ENCODE measurements at regions not wholly inside any gene's neighbourhood (a gene's known extent, or its start where the extent isn't known, plus 50 kb on each side); places are given as distances from the start of the nearest gene placed in this dataset.
A peak's percentile ranks its signal among the peaks of the same experiment; 100 is the strongest.

DNA sequence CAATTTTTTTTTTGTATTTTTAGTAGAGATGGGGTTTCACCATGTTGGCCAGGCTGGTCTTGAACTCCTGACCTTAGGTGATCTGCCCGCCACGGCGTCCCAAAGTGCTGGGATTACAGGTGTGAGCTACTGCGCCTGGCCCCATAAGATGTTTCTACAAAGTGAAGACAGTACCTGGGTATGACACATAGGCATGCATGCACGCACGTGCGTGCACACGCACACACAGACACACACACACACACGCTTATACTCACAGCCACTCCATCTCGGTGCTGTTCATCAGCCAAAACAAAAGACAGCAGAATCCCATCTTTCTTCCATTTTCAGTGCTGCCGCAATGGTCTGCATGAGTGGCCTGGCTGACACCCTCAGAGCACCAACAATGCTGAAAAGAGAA lies 63.9 kb downstream of the VCPKMT start:
- no peaks in the 10 kb centered on the region for H4K20me1 ChIP-seq (ENCODE audit: insufficient read depth, low read length)
- no peak overlapping the region for H2AFZ ChIP-seq (ENCODE audit: low read depth, low read length)
- TF ChIP-seq EZH2 (IDR thresholded peaks at IDR 0.05; ENCODE audit: insufficient read depth, low read length) (no peak), CTCF (IDR thresholded peaks at IDR 0.05; ENCODE audit: insufficient read depth, low read depth, low read length) (no peak)
- no peak overlapping the region for H3K4me2 ChIP-seq (ENCODE audit: low read length)
- no peaks in the 10 kb centered on the region for H3K79me2 ChIP-seq (ENCODE audit: insufficient read depth, low read length)
- no peak overlapping the region for H3K4me3 ChIP-seq (ENCODE audit: insufficient read depth, low read depth, low read length)
- no peaks in the 10 kb centered on the region for H3K9me3 ChIP-seq (ENCODE audit: insufficient read depth, low read depth, low read length)
- H3K4me1 ChIP-seq (ENCODE audit: insufficient read depth, low read length): no peaks in the 10 kb centered on the region
- no peak for FAIRE-seq
- H3K36me3 ChIP-seq (ENCODE audit: insufficient read depth, low read length): no peaks in the 10 kb centered on the region
- DNase-seq (ENCODE audit: low read depth): no peak
- peaks cover 7% of the 10 kb centered on the region for H3K27me3 Mint-ChIP-seq (ENCODE audit: low read depth, unreplicated experiment)
- H3K27ac ChIP-seq (ENCODE audit: low read depth, low read length): no peak overlapping the region
- no peaks in the 10 kb centered on the region for H3K27me3 ChIP-seq (ENCODE audit: insufficient read depth, low read length)
- peaks cover 8% of the 10 kb centered on the region for H3K4me1 Mint-ChIP-seq (ENCODE audit: low read depth, unreplicated experiment)
- no peak overlapping the region for H3K9ac ChIP-seq (ENCODE audit: low read length)
- H3K4me3 Mint-ChIP-seq (ENCODE audit: unreplicated experiment): no peak overlapping the region
- no peaks in the 10 kb centered on the region for H3K9me3 Mint-ChIP-seq (ENCODE audit: unreplicated experiment)
- H3K36me3 Mint-ChIP-seq (ENCODE audit: low read depth, unreplicated experiment): no peaks in the 10 kb centered on the region
- H3K27ac Mint-ChIP-seq (ENCODE audit: unreplicated experiment): peak overlapping the region; percentile 5

- FAIRE-seq (no peak), DNase-seq (ENCODE audit: low read depth) (no peak)
- H3K27me3 Mint-ChIP-seq (ENCODE audit: low read depth, unreplicated experiment): peaks cover 7% of the 10 kb centered on the region
- H3K9me3 ChIP-seq (ENCODE audit: insufficient read depth, low read depth, low read length): no peaks in the 10 kb centered on the region
- no peak overlapping the region for H3K4me3 Mint-ChIP-seq (ENCODE audit: unreplicated experiment)
- no peaks in the 10 kb centered on the region for H3K79me2 ChIP-seq (ENCODE audit: insufficient read depth, low read length)
- H3K27ac ChIP-seq (ENCODE audit: low read depth, low read length): no peak overlapping the region
- H3K27me3 ChIP-seq (ENCODE audit: insufficient read depth, low read length): no peaks in the 10 kb centered on the region
- peaks cover 8% of the 10 kb centered on the region for H3K4me1 Mint-ChIP-seq (ENCODE audit: low read depth, unreplicated experiment)
- no peaks in the 10 kb centered on the region for H3K4me1 ChIP-seq (ENCODE audit: insufficient read depth, low read length)
- no peaks in the 10 kb centered on the region for H4K20me1 ChIP-seq (ENCODE audit: insufficient read depth, low read length)
- H3K36me3 ChIP-seq (ENCODE audit: insufficient read depth, low read length): no peaks in the 10 kb centered on the region
- TF ChIP-seq EZH2 (IDR thresholded peaks at IDR 0.05; ENCODE audit: insufficient read depth, low read length): no peak
- H2AFZ ChIP-seq (ENCODE audit: low read depth, low read length): no peak overlapping the region
- no peaks in the 10 kb centered on the region for H3K36me3 Mint-ChIP-seq (ENCODE audit: low read depth, unreplicated experiment)
- no peak overlapping the region for H3K4me2 ChIP-seq (ENCODE audit: low read length)
- no peak overlapping the region for H3K9ac ChIP-seq (ENCODE audit: low read length)
- no peak overlapping the region for H3K4me3 ChIP-seq (ENCODE audit: insufficient read depth, low read depth, low read length)
- H3K27ac Mint-ChIP-seq (ENCODE audit: unreplicated experiment): no peak overlapping the region
- no peaks in the 10 kb centered on the region for H3K9me3 Mint-ChIP-seq (ENCODE audit: unreplicated experiment)
Measured at GRCh38 chr14:50053935-50054334, 62.4 kb downstream of the VCPKMT start.

DNA sequence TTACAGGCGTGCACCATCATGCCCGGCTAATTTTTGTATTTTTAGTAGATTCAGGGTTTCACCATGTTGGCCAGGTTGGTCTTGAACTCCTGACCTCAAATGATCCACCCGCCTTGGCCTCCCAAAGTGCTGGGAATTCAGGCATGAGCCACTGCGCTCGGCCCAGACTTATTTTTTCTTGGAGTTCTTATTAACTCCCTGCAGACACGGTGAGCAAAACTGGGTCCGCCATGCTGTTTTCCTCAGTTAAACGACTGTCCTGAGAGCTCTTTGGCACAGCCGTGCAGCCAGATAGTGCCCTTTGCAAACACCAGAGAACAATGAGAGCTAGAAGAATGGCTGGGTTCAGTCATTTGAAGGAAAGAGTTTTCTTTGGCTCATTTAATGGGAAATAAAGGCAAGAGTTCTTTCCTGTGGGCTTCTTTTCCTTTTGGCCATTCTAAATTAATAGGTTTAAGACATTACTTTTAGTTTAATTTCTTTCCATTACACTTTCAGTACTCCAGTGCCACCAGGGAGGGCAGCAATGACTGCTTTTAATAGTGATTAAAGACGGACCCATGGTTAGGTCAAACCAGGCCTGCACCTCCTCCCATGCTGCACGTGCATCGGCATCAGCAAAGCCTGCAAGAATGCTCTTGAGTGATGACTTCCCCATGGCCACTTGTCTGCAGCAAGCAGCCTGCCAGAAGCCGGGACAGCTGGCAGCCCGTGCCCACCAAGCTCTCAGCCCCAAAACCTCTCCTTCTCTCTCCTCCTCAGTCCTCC lies 60.7 kb downstream of the VCPKMT start:
- no peak overlapping the region for H3K4me3 ChIP-seq (ENCODE audit: insufficient read depth, low read depth, low read length)
- no peak for TF ChIP-seq CTCF (IDR thresholded peaks at IDR 0.05; ENCODE audit: insufficient read depth, low read depth, low read length)
- no peak for TF ChIP-seq EZH2 (IDR thresholded peaks at IDR 0.05; ENCODE audit: insufficient read depth, low read length)
- H3K27me3 ChIP-seq (ENCODE audit: insufficient read depth, low read length): no peaks in the 10 kb centered on the region
- H3K36me3 ChIP-seq (ENCODE audit: insufficient read depth, low read length): no peaks in the 10 kb centered on the region
- no peaks in the 10 kb centered on the region for H4K20me1 ChIP-seq (ENCODE audit: insufficient read depth, low read length)
- no peak overlapping the region for H3K9ac ChIP-seq (ENCODE audit: low read length)
- no peaks in the 10 kb centered on the region for H3K79me2 ChIP-seq (ENCODE audit: insufficient read depth, low read length)
- H3K9me3 ChIP-seq (ENCODE audit: insufficient read depth, low read depth, low read length): no peaks in the 10 kb centered on the region
- Mint-ChIP-seq H3K4me3 (ENCODE audit: unreplicated experiment) (no peak overlapping the region), H3K4me1 (ENCODE audit: low read depth, unreplicated experiment) (peaks cover 14% of the 10 kb centered on the region), H3K27ac (ENCODE audit: unreplicated experiment) (no peak overlapping the region), H3K9me3 (ENCODE audit: unreplicated experiment) (no peaks in the 10 kb centered on the region), H3K36me3 (ENCODE audit: low read depth, unreplicated experiment) (no peaks in the 10 kb centered on the region), H3K27me3 (ENCODE audit: low read depth, unreplicated experiment) (peaks cover 7% of the 10 kb centered on the region)
- no peak for DNase-seq (ENCODE audit: low read depth)
- H3K4me2 ChIP-seq (ENCODE audit: low read length): no peak overlapping the region
- FAIRE-seq: no peak
- H3K27ac ChIP-seq (ENCODE audit: low read depth, low read length): no peak overlapping the region
- peaks cover 8% of the 10 kb centered on the region for H3K4me1 ChIP-seq (ENCODE audit: insufficient read depth, low read length)
- H2AFZ ChIP-seq (ENCODE audit: low read depth, low read length): no peak overlapping the region

Measured in astrocyte (in vitro differentiated cells and primary cell).